K562 (cell line): ENCODE measurements at regions not wholly inside any gene's neighbourhood (a gene's known extent, or its start where the extent isn't known, plus 50 kb on each side); places are given as distances from the start of the nearest gene placed in this dataset.

Experiments used
- ARID1B ChIP-seq: fragments of 450-650 bp; IDR thresholded peaks from 2 replicates; pipeline ENCODE4 v1.6.1; 2016; ENCODE audit warnings: antibody characterized with exemption, mild to moderate bottlenecking, inconsistent platforms
- BRD4 ChIP-seq: fragments of 200-600 bp; sonication (generic); IDR thresholded peaks from 2 replicates; pipeline ENCODE4 v1.6.1; 2017; ENCODE audit warnings: inconsistent platforms
- C11orf30 ChIP-seq: fragments of 450-650 bp; IDR thresholded peaks from 2 replicates; pipeline ENCODE4 v1.6.1; 2016; ENCODE audit warnings: low read depth, mild to moderate bottlenecking
- CBX1 ChIP-seq: sonication (generic); IDR thresholded peaks from 2 replicates; pipeline ENCODE4 v1.6.1; 2016; ENCODE audit warnings: antibody characterized with exemption, low read depth, mild to moderate bottlenecking
- ILK ChIP-seq: fragments of 450-650 bp; IDR thresholded peaks from 2 replicates; pipeline ENCODE4 v1.6.1; 2016; ENCODE audit warnings: missing genetic modification characterization, low read depth, mild to moderate bottlenecking, missing compliant biosample characterization, moderate library complexity, borderline replicate concordance
- LARP7 ChIP-seq: fragments of 450-650 bp; IDR thresholded peaks from 2 replicates; pipeline ENCODE4 v1.6.1; 2016
- MED1 ChIP-seq: sonication (generic); formaldehyde crosslinking; IDR thresholded peaks from 2 replicates; pipeline ENCODE4 v1.8.1; 2023; ENCODE audit warnings: missing genetic modification reagents, borderline replicate concordance
- MIER1 ChIP-seq: fragments of 450-650 bp; IDR thresholded peaks from 2 replicates; pipeline ENCODE4 v1.6.1; 2016; ENCODE audit warnings: antibody characterized with exemption, mild to moderate bottlenecking, low read depth
- MITF ChIP-seq: IDR thresholded peaks from 2 replicates; pipeline ENCODE4 v1.6.1; 2014; ENCODE audit warnings: antibody characterized with exemption
- MLLT1 ChIP-seq, 2 experiments: fragments of 450-650 bp; IDR thresholded peaks; 2 replicates each; pipeline ENCODE4 v1.6.1; 2016
- NCOA4 ChIP-seq: fragments of 450-650 bp; IDR thresholded peaks from 2 replicates; pipeline ENCODE4 v1.6.1; 2018; ENCODE audit warnings: mild to moderate bottlenecking; ENCODE audit not compliant: partially characterized antibody
- NUFIP1 ChIP-seq: fragments of 450-650 bp; IDR thresholded peaks from 2 replicates; pipeline ENCODE4 v1.6.1; 2018; ENCODE audit not compliant: partially characterized antibody
- RUNX1 ChIP-seq: sonication (generic); IDR thresholded peaks from 2 replicates; pipeline ENCODE4 v1.6.1; 2016; ENCODE audit warnings: antibody characterized with exemption, low read depth
- STAT5A ChIP-seq: IDR thresholded peaks from 2 replicates; pipeline ENCODE4 v1.6.1; 2012; ENCODE audit warnings: low read length, inconsistent platforms, borderline replicate concordance
- TBP ChIP-seq: optimal IDR thresholded peaks from 2 replicates; pipeline ENCODE3; 2011; ENCODE audit warnings: low read depth, low read length, improper control_type of control experiment
- TCF15 ChIP-seq: fragments of 250-450 bp; sonication (Bioruptor Pico); IDR thresholded peaks from 2 replicates; pipeline ENCODE4 v1.8.0; 2022; ENCODE audit warnings: moderate library complexity, mild to moderate bottlenecking, inconsistent platforms
- ZBTB11 ChIP-seq, 3 experiments: fragments of 200-800 bp in 1 of 3; fragments of 250-450 bp in 1 of 3; fragments of 450-650 bp in 1 of 3; sonication (Bioruptor Pico) in 1 of 3; sonication (Bioruptor generic) in 1 of 3; formaldehyde crosslinking in 1 of 3; IDR thresholded peaks; 2 replicates each; pipeline versions ENCODE4 v1.6.1 to v1.8.0; 2016 to 2022; ENCODE audit warnings: mild to moderate bottlenecking in 2 of 3, missing genetic modification characterization in 2 of 3, missing compliant biosample characterization in 1 of 3, moderate library complexity in 1 of 3
- ZNF133 ChIP-seq: fragments of 250-450 bp; sonication (Bioruptor Pico); IDR thresholded peaks from 2 replicates; pipeline ENCODE4 v1.4.0; 2020; ENCODE audit warnings: mild to moderate bottlenecking
- ZNF146 ChIP-seq: IDR thresholded peaks from one replicate; pipeline ENCODE4 v1.6.1; 2018; ENCODE audit warnings: missing compliant biosample characterization; ENCODE audit not compliant: unreplicated experiment
- ZNF253 ChIP-seq: fragments of 250-450 bp; sonication (Bioruptor Pico); conservative IDR thresholded peaks from 2 replicates; pipeline ENCODE4 v1.6.1; 2021; ENCODE audit warnings: mild to moderate bottlenecking
- ZNF274 ChIP-seq: IDR thresholded peaks from 2 replicates; pipeline ENCODE4 v1.6.1; 2011; ENCODE audit warnings: low read depth, mild to moderate bottlenecking, low read length, moderate library complexity, borderline replicate concordance
- ZNF324 ChIP-seq: fragments of 250-450 bp; sonication (Bioruptor Pico); IDR thresholded peaks from 2 replicates; pipeline ENCODE4 v1.4.0; 2020; ENCODE audit warnings: mild to moderate bottlenecking
- ZNF408 ChIP-seq: fragments of 250-450 bp; sonication (Bioruptor Pico); IDR thresholded peaks from 2 replicates; pipeline ENCODE4 v1.4.0; 2020; ENCODE audit warnings: low read depth, mild to moderate bottlenecking, moderate library complexity
- ZNF507 ChIP-seq: conservative IDR thresholded peaks from 2 replicates; pipeline ENCODE4 v1.6.1; 2017; ENCODE audit warnings: missing genetic modification characterization, missing compliant biosample characterization
- ZNF57 ChIP-seq: fragments of 450-650 bp; formaldehyde crosslinking; IDR thresholded peaks from 2 replicates; pipeline ENCODE4 v1.4.0; 2020; ENCODE audit warnings: mild to moderate bottlenecking, moderate library complexity

- TF ChIP-seq ILK (tag) (no peak), MIER1 (no peak), LARP7 (no peak), MED1 (CRISPR knock-in tag) (no peak), ZNF146 (CRISPR knock-in tag) (no peak), ZNF57 (no peak), ZNF133 (CRISPR knock-in tag) (no peak), ZBTB11 (CRISPR knock-in tag; IDR thresholded peaks at IDR 0.05) (no peak), ZNF507 (no peak), MLLT1 (IDR thresholded peaks at IDR 0.05) (no peak), ZNF274 (no peak), ZNF253 (CRISPR knock-in tag) (no peak), BRD4 (no peak; the same call in 1 of the 2 replicates), NCOA4 (no peak), C11orf30 (no peak), CBX1 (no peak), STAT5A (no peak), TCF15 (CRISPR knock-in tag) (no peak), MITF (no peak), ARID1B (peak; percentile 10; the same call in 1 of the 2 replicates), RUNX1 (no peak), NUFIP1 (no peak), ZNF324 (CRISPR knock-in tag) (no peak), ZNF408 (CRISPR knock-in tag) (no peak), TBP (no peak)
Measured at GRCh38 chr7:86995052-86995725, 64.3 kb downstream of the ELAPOR2 start (continued).
